Activated T-helper 1 cell treated with anti-CD3 and anti-CD28 coated beads, Interleukin-12 subunit alpha, Interleukin-12 subunit beta, Interleukin-2, Interleukin-4 antibody, amounts not matched to agents 30 ng/mL and 10 ng/mL and 1 ng/mL, durations not matched to agents 14 hours and 24 hours and 36 hours (primary cell): ENCODE measurements at regions not wholly inside any gene's neighbourhood (a gene's known extent, or its start where the extent isn't known, plus 50 kb on each side); places are given as distances from the start of the nearest gene placed in this dataset.

Source experiments
- DNase-seq: peaks from one replicate; pipeline ENCODE4 v3.0.0; 2021; ENCODE audit warnings: low spot score
- H3K27ac Mint-ChIP-seq: one replicate; pipeline ENCODE4 v1.8.0; 2021; ENCODE audit warnings: mild to moderate bottlenecking, mixed read lengths
- H3K27me3 Mint-ChIP-seq: one replicate; pipeline ENCODE4 v1.8.0; 2022; ENCODE audit warnings: mild to moderate bottlenecking, moderate library complexity, mixed read lengths; ENCODE audit not compliant: insufficient read depth
- H3K36me3 Mint-ChIP-seq: one replicate; pipeline ENCODE4 v1.8.0; 2021; ENCODE audit warnings: low read depth, mixed read lengths
- H3K4me1 Mint-ChIP-seq: one replicate; pipeline ENCODE4 v1.8.0; 2021; ENCODE audit warnings: low read depth, mixed read lengths
- H3K4me3 Mint-ChIP-seq: one replicate; pipeline ENCODE4 v1.8.0; 2021; ENCODE audit warnings: mild to moderate bottlenecking, moderate library complexity, mixed read lengths
- H3K9me3 Mint-ChIP-seq: one replicate; pipeline ENCODE4 v1.8.0; 2021; ENCODE audit warnings: mixed read lengths
- intact Hi-C: fragments of 100-400 bp; cut with micrococcal nuclease; formaldehyde crosslinking; loops from one replicate; pipeline ENCODE4 v1.15.1; 2024

- no peak for DNase-seq
- H3K4me1 Mint-ChIP-seq: no peaks in the 10 kb centered on the region
- intact Hi-C loops: no loop called here
- H3K27ac Mint-ChIP-seq: no peak overlapping the region
- no peaks in the 10 kb centered on the region for H3K9me3 Mint-ChIP-seq
- H3K27me3 Mint-ChIP-seq: peaks cover 9% of the 10 kb centered on the region
- no peaks in the 10 kb centered on the region for H3K36me3 Mint-ChIP-seq
- no peak overlapping the region for H3K4me3 Mint-ChIP-seq
Measured at GRCh38 chr10:47116445-47116844, 183.6 kb upstream of the GDF10 start.

GRCh38 chr10:47118326-47118725 lies 181.7 kb upstream of the GDF10 start:
- Mint-ChIP-seq H3K9me3 (no peaks in the 10 kb centered on the region), H3K36me3 (no peaks in the 10 kb centered on the region)

GRCh38 chr10:47121336-47121735 lies 178.7 kb upstream of the GDF10 start:
- intact Hi-C loops: no loop called here
- Mint-ChIP-seq H3K27ac (no peak overlapping the region), H3K4me3 (no peak overlapping the region), H3K4me1 (no peaks in the 10 kb centered on the region), H3K27me3 (peaks cover 6% of the 10 kb centered on the region), H3K36me3 (no peaks in the 10 kb centered on the region), H3K9me3 (no peaks in the 10 kb centered on the region)
- no peak for DNase-seq

More at GRCh38 chr10:47118326-47118725, 181.7 kb upstream of the GDF10 start:
- H3K27ac Mint-ChIP-seq: no peak overlapping the region
- DNase-seq: no peak
- intact Hi-C loops: no loop called here
- H3K27me3 Mint-ChIP-seq: peaks cover 6% of the 10 kb centered on the region
- H3K4me3 Mint-ChIP-seq: no peak overlapping the region
- no peaks in the 10 kb centered on the region for H3K4me1 Mint-ChIP-seq

- H3K27ac Mint-ChIP-seq: no peak overlapping the region
- no peak overlapping the region for H3K4me3 Mint-ChIP-seq
- H3K36me3 Mint-ChIP-seq: no peaks in the 10 kb centered on the region
- DNase-seq: no peak
- H3K9me3 Mint-ChIP-seq: no peaks in the 10 kb centered on the region
- no peaks in the 10 kb centered on the region for H3K4me1 Mint-ChIP-seq
- H3K27me3 Mint-ChIP-seq: peaks cover 4% of the 10 kb centered on the region
- intact Hi-C loops: no loop called here
Measured at GRCh38 chr10:47123716-47124288, 176.2 kb upstream of the GDF10 start.

GRCh38 chr10:47127188-47127785 lies 172.7 kb upstream of the GDF10 start:
- DNase-seq: no peak
- H3K4me1 Mint-ChIP-seq: no peaks in the 10 kb centered on the region
- no peaks in the 10 kb centered on the region for H3K36me3 Mint-ChIP-seq
- no peak overlapping the region for H3K4me3 Mint-ChIP-seq
- intact Hi-C loops: no loop called here
- peaks cover 2% of the 10 kb centered on the region for H3K27me3 Mint-ChIP-seq
- H3K27ac Mint-ChIP-seq: no peak overlapping the region
- no peaks in the 10 kb centered on the region for H3K9me3 Mint-ChIP-seq

- Mint-ChIP-seq H3K4me3 (no peak overlapping the region), H3K9me3 (no peaks in the 10 kb centered on the region), H3K27me3 (peaks cover 2% of the 10 kb centered on the region), H3K27ac (no peak overlapping the region), H3K36me3 (no peaks in the 10 kb centered on the region), H3K4me1 (no peaks in the 10 kb centered on the region)
- DNase-seq: no peak
- intact Hi-C loops: no loop called here
Measured at GRCh38 chr10:47130491-47130890, 169.5 kb upstream of the GDF10 start.

GRCh38 chr10:47133871-47134570 lies 166.0 kb upstream of the GDF10 start:
- no peak for DNase-seq
- no peaks in the 10 kb centered on the region for H3K4me1 Mint-ChIP-seq
- no peak overlapping the region for H3K27ac Mint-ChIP-seq
- no peaks in the 10 kb centered on the region for H3K9me3 Mint-ChIP-seq
- intact Hi-C loops: no loop called here
- no peak overlapping the region for H3K4me3 Mint-ChIP-seq
- no peaks in the 10 kb centered on the region for H3K36me3 Mint-ChIP-seq
- peaks cover 2% of the 10 kb centered on the region for H3K27me3 Mint-ChIP-seq

GRCh38 chr10:47136866-47137265 lies 163.1 kb upstream of the GDF10 start:
- Mint-ChIP-seq H3K36me3 (no peaks in the 10 kb centered on the region), H3K4me1 (no peaks in the 10 kb centered on the region), H3K4me3 (no peak overlapping the region), H3K27ac (no peak overlapping the region), H3K27me3 (no peaks in the 10 kb centered on the region), H3K9me3 (no peaks in the 10 kb centered on the region)
- DNase-seq: no peak
- intact Hi-C loops: no loop called here

GRCh38 chr10:47137311-47137851 lies 162.6 kb upstream of the GDF10 start:
- H3K27ac Mint-ChIP-seq: no peak overlapping the region
- intact Hi-C loops: no loop called here

GRCh38 chr10:47139121-47139520 lies 160.9 kb upstream of the GDF10 start:
- no peak overlapping the region for H3K27ac Mint-ChIP-seq
- H3K27me3 Mint-ChIP-seq: peaks cover 2% of the 10 kb centered on the region
- H3K4me1 Mint-ChIP-seq: no peaks in the 10 kb centered on the region
- H3K9me3 Mint-ChIP-seq: no peaks in the 10 kb centered on the region
- no peak overlapping the region for H3K4me3 Mint-ChIP-seq
- no peak for DNase-seq
- intact Hi-C loops: no loop called here
- no peaks in the 10 kb centered on the region for H3K36me3 Mint-ChIP-seq

More at GRCh38 chr10:47137311-47137851, 162.6 kb upstream of the GDF10 start:
- Mint-ChIP-seq H3K4me1 (no peaks in the 10 kb centered on the region), H3K27me3 (peaks cover 2% of the 10 kb centered on the region), H3K4me3 (no peak overlapping the region), H3K9me3 (no peaks in the 10 kb centered on the region), H3K36me3 (no peaks in the 10 kb centered on the region)
- DNase-seq: no peak

- intact Hi-C loops: no loop called here
- H3K36me3 Mint-ChIP-seq: no peaks in the 10 kb centered on the region
- DNase-seq: no peak
- no peak overlapping the region for H3K4me3 Mint-ChIP-seq
- H3K9me3 Mint-ChIP-seq: no peaks in the 10 kb centered on the region
- H3K4me1 Mint-ChIP-seq: no peaks in the 10 kb centered on the region
- H3K27ac Mint-ChIP-seq: no peak overlapping the region
- peaks cover 2% of the 10 kb centered on the region for H3K27me3 Mint-ChIP-seq
Measured at GRCh38 chr10:47140761-47141348, 159.1 kb upstream of the GDF10 start.

GRCh38 chr10:47141349-47141748 lies 158.6 kb upstream of the GDF10 start:
- H3K27ac Mint-ChIP-seq: no peak overlapping the region
- H3K4me1 Mint-ChIP-seq: no peaks in the 10 kb centered on the region
- no peaks in the 10 kb centered on the region for H3K9me3 Mint-ChIP-seq
- no peak overlapping the region for H3K4me3 Mint-ChIP-seq
- H3K27me3 Mint-ChIP-seq: peaks cover 2% of the 10 kb centered on the region
- DNase-seq: no peak
- H3K36me3 Mint-ChIP-seq: no peaks in the 10 kb centered on the region
- intact Hi-C loops: no loop called here

GRCh38 chr10:47143072-47143471 lies 156.9 kb upstream of the GDF10 start:
- peaks cover 2% of the 10 kb centered on the region for H3K27me3 Mint-ChIP-seq
- intact Hi-C loops: no loop called here
- H3K4me1 Mint-ChIP-seq: no peaks in the 10 kb centered on the region
- H3K9me3 Mint-ChIP-seq: no peaks in the 10 kb centered on the region
- no peak for DNase-seq
- no peak overlapping the region for H3K4me3 Mint-ChIP-seq
- no peak overlapping the region for H3K27ac Mint-ChIP-seq
- no peaks in the 10 kb centered on the region for H3K36me3 Mint-ChIP-seq
